ENCODE measurements at regions not wholly inside any gene's neighbourhood (a gene's known extent, or its start where the extent isn't known, plus 50 kb on each side); places are given as distances from the start of the nearest gene placed in this dataset.

- no peak for TF ChIP-seq CTCF (conservative IDR thresholded peaks at IDR 0.05)
- Mint-ChIP-seq H3K9me3 (peaks cover 3% of the 10 kb centered on the region), H3K36me3 (ENCODE audit: low read depth) (peaks cover 3% of the 10 kb centered on the region), H3K27me3 (ENCODE audit: low read depth) (no peaks in the 10 kb centered on the region), H3K27ac (ENCODE audit: unreplicated experiment) (no peak overlapping the region), H3K4me3 (no peak overlapping the region), H3K4me1 (peaks cover 17% of the 10 kb centered on the region)
- no peak for DNase-seq (ENCODE audit: low read depth, low spot score)
Measured at GRCh38 chr1:239678181-239678580, 291.8 kb downstream of the CHRM3 start.

- DNase-seq (ENCODE audit: low read depth, low spot score): no peak
- H3K9me3 Mint-ChIP-seq: peaks cover 3% of the 10 kb centered on the region
- H3K27me3 Mint-ChIP-seq (ENCODE audit: low read depth): no peaks in the 10 kb centered on the region
- H3K4me3 Mint-ChIP-seq: no peak overlapping the region
- TF ChIP-seq CTCF (conservative IDR thresholded peaks at IDR 0.05): no peak
- no peaks in the 10 kb centered on the region for H3K36me3 Mint-ChIP-seq (ENCODE audit: low read depth)
- no peak overlapping the region for H3K27ac Mint-ChIP-seq (ENCODE audit: unreplicated experiment)
- H3K4me1 Mint-ChIP-seq: peaks cover 13% of the 10 kb centered on the region
Measured at GRCh38 chr1:239682046-239682445, 295.7 kb downstream of the CHRM3 start.

GRCh38 chr1:239682960-239683359 is 296.6 kb downstream of the CHRM3 start:
- H3K27me3 Mint-ChIP-seq (ENCODE audit: low read depth): no peaks in the 10 kb centered on the region
- peaks cover 12% of the 10 kb centered on the region for H3K4me1 Mint-ChIP-seq
- no peak for DNase-seq (ENCODE audit: low read depth, low spot score)
- no peaks in the 10 kb centered on the region for H3K36me3 Mint-ChIP-seq (ENCODE audit: low read depth)
- TF ChIP-seq CTCF (conservative IDR thresholded peaks at IDR 0.05): no peak
- H3K27ac Mint-ChIP-seq (ENCODE audit: unreplicated experiment): no peak overlapping the region
- H3K9me3 Mint-ChIP-seq: peaks cover 3% of the 10 kb centered on the region
- no peak overlapping the region for H3K4me3 Mint-ChIP-seq

- Mint-ChIP-seq H3K27me3 (ENCODE audit: low read depth) (no peaks in the 10 kb centered on the region), H3K27ac (ENCODE audit: unreplicated experiment) (no peak overlapping the region), H3K36me3 (ENCODE audit: low read depth) (no peaks in the 10 kb centered on the region), H3K4me1 (peaks cover 12% of the 10 kb centered on the region), H3K4me3 (no peak overlapping the region), H3K9me3 (no peaks in the 10 kb centered on the region)
- no peak for DNase-seq (ENCODE audit: low read depth, low spot score)
- no peak for TF ChIP-seq CTCF (conservative IDR thresholded peaks at IDR 0.05)
Measured at GRCh38 chr1:239686386-239686785, 300.0 kb downstream of the CHRM3 start.

GRCh38 chr1:239696317-239696716 is 309.9 kb downstream of the CHRM3 start:
- no peak for TF ChIP-seq CTCF (conservative IDR thresholded peaks at IDR 0.05)
- no peak for DNase-seq (ENCODE audit: low read depth, low spot score)
- no peaks in the 10 kb centered on the region for H3K27me3 Mint-ChIP-seq (ENCODE audit: low read depth)
- no peak overlapping the region for H3K4me3 Mint-ChIP-seq
- no peak overlapping the region for H3K27ac Mint-ChIP-seq (ENCODE audit: unreplicated experiment)
- no peaks in the 10 kb centered on the region for H3K4me1 Mint-ChIP-seq
- no peaks in the 10 kb centered on the region for H3K36me3 Mint-ChIP-seq (ENCODE audit: low read depth)
- H3K9me3 Mint-ChIP-seq: no peaks in the 10 kb centered on the region

GRCh38 chr1:239700667-239701066 is 314.3 kb downstream of the CHRM3 start:
- Mint-ChIP-seq H3K36me3 (ENCODE audit: low read depth) (no peaks in the 10 kb centered on the region), H3K27ac (ENCODE audit: unreplicated experiment) (no peak overlapping the region)
- TF ChIP-seq CTCF (conservative IDR thresholded peaks at IDR 0.05): no peak

More at GRCh38 chr1:239700667-239701066, 314.3 kb downstream of the CHRM3 start:
- DNase-seq (ENCODE audit: low read depth, low spot score): no peak
- Mint-ChIP-seq H3K4me1 (no peaks in the 10 kb centered on the region), H3K4me3 (no peak overlapping the region), H3K9me3 (no peaks in the 10 kb centered on the region), H3K27me3 (ENCODE audit: low read depth) (no peaks in the 10 kb centered on the region)
